IMR-90 (cell line): ENCODE measurements at regions not wholly inside any gene's neighbourhood (a gene's known extent, or its start where the extent isn't known, plus 50 kb on each side); places are given as distances from the start of the nearest gene placed in this dataset.

Source experiments
- ATAC-seq: fragments of 200-7000 bp; cut with Tn5 transposase; 2 replicates; pipeline ENCODE4 v1.9.1; 2020; ENCODE audit warnings: low read depth, mild to moderate bottlenecking, moderate library complexity
- BruUV-seq: library from RNA; stranded (reverse); fragments of 400-500 nt; replicated peaks from 2 replicates; lab custom pipeline; 2021; lab: Mats Ljungman, UMichigan
- CTCF ChIA-PET: fragments of 300-600 bp; formaldehyde crosslinking; extraction: SDS; loops from one replicate; lab custom pipeline; 2021; ENCODE audit warnings: antibody characterized with exemption; lab: Yijun Ruan, JAX
- POLR2A ChIA-PET: fragments of 300-600 bp; sonication (Branson Sonifier 250); formaldehyde crosslinking; loops from one replicate; lab custom pipeline; 2022; ENCODE audit warnings: antibody characterized with exemption; ENCODE audit not compliant: unreplicated experiment; lab: Charles Lee
- DNase-seq: peaks from one replicate; pipeline ENCODE4 v3.0.0; 2013
- H2AFZ ChIP-seq: replicated peaks from 2 replicates; pipeline ENCODE3; 2013; ENCODE audit warnings: low read length, mild to moderate bottlenecking; ENCODE audit not compliant: poor library complexity
- H2AK5ac ChIP-seq: 2 replicates; pipeline ENCODE4 v1.6.1; 2013; ENCODE audit warnings: low read depth, low read length, inconsistent platforms
- H2AK9ac ChIP-seq: replicated peaks from 2 replicates; pipeline ENCODE3; 2013; ENCODE audit warnings: mild to moderate bottlenecking, low read depth, low read length, moderate library complexity; ENCODE audit not compliant: poor library complexity
- H2BK120ac ChIP-seq: 2 replicates; pipeline ENCODE4 v1.6.1; 2013; ENCODE audit warnings: low read depth, low read length, inconsistent platforms
- H2BK15ac ChIP-seq: 3 replicates; pipeline ENCODE4 v1.6.1; 2013; ENCODE audit warnings: low read depth, low read length, inconsistent platforms
- H2BK20ac ChIP-seq: 2 replicates; pipeline ENCODE4 v1.6.1; 2013; ENCODE audit warnings: low read depth, mild to moderate bottlenecking, inconsistent platforms, low read length, moderate library complexity
- H2BK5ac ChIP-seq: 2 replicates; pipeline ENCODE4 v1.6.1; 2013; ENCODE audit warnings: mild to moderate bottlenecking, low read depth, low read length, inconsistent platforms; ENCODE audit not compliant: poor library complexity, severe bottlenecking
- H3K14ac ChIP-seq: replicated peaks from 2 replicates; pipeline ENCODE4 v1.6.1; 2013; ENCODE audit warnings: low read depth, low read length, inconsistent platforms
- H3K18ac ChIP-seq: 2 replicates; pipeline ENCODE4 v1.6.1; 2013; ENCODE audit warnings: low read depth, low read length, control low read depth
- H3K23ac ChIP-seq: 2 replicates; pipeline ENCODE4 v1.6.1; 2013; ENCODE audit warnings: low read depth, low read length, inconsistent platforms
- H3K27ac ChIP-seq: 2 replicates; pipeline ENCODE4 v1.5.1; 2013; ENCODE audit warnings: mild to moderate bottlenecking, control low read depth, low read length; ENCODE audit not compliant: insufficient read depth
- H3K27me3 ChIP-seq: 2 replicates; pipeline ENCODE4 v1.6.1; 2013; ENCODE audit warnings: low read length; ENCODE audit not compliant: control insufficient read depth, insufficient read depth
- H3K36me3 ChIP-seq: 2 replicates; pipeline ENCODE4 v1.6.1; 2013; ENCODE audit warnings: low read length, mixed read lengths; ENCODE audit not compliant: control insufficient read depth, insufficient read depth
- H3K4ac ChIP-seq: 2 replicates; pipeline ENCODE4 v1.6.1; 2013; ENCODE audit warnings: low read depth, low read length, inconsistent platforms
- H3K4me1 ChIP-seq: 2 replicates; pipeline ENCODE4 v1.6.1; 2013; ENCODE audit warnings: low read length, mixed read lengths; ENCODE audit not compliant: control insufficient read depth, insufficient read depth
- H3K4me2 ChIP-seq: 2 replicates; pipeline ENCODE4 v1.6.1; 2013; ENCODE audit warnings: low read depth, mild to moderate bottlenecking, control low read depth, low read length, moderate library complexity
- H3K4me3 ChIP-seq: 2 replicates; pipeline ENCODE4 v1.5.1; 2013; ENCODE audit warnings: low read depth, mild to moderate bottlenecking, control low read depth, low read length, moderate library complexity; ENCODE audit not compliant: insufficient read depth
- H3K56ac ChIP-seq: 2 replicates; pipeline ENCODE4 v1.6.1; 2013; ENCODE audit warnings: low read length, inconsistent platforms; ENCODE audit not compliant: insufficient read depth; ENCODE audit errors: extremely low read depth
- H3K79me1 ChIP-seq, 2 experiments: 2 replicates each; pipeline ENCODE4 v1.6.1; 2013; ENCODE audit warnings: low read length in 2 of 2, inconsistent platforms in 1 of 2, low read depth in 1 of 2
- H3K9ac ChIP-seq: 2 replicates; pipeline ENCODE4 v1.6.1; 2013; ENCODE audit warnings: low read depth, low read length, control low read depth
- H3K9me1 ChIP-seq: 2 replicates; pipeline ENCODE4 v1.6.1; 2013; ENCODE audit warnings: low read length, inconsistent platforms; ENCODE audit not compliant: insufficient read depth
- H3K9me3 ChIP-seq: 2 replicates; pipeline ENCODE4 v1.6.1; 2013; ENCODE audit warnings: low read length; ENCODE audit not compliant: control insufficient read depth, insufficient read depth
- H4K20me1 ChIP-seq: 2 replicates; pipeline ENCODE4 v1.6.1; 2013; ENCODE audit warnings: low read length, inconsistent platforms; ENCODE audit not compliant: insufficient read depth
- H4K5ac ChIP-seq: 2 replicates; pipeline ENCODE4 v1.6.1; 2013; ENCODE audit warnings: mild to moderate bottlenecking, low read depth, low read length, control low read depth
- H4K8ac ChIP-seq, 2 experiments: 2 replicates each; pipeline ENCODE4 v1.6.1; 2013; ENCODE audit warnings: low read depth in 2 of 2, low read length in 2 of 2, control low read depth in 1 of 2, inconsistent platforms in 1 of 2
- H4K91ac ChIP-seq: 2 replicates; pipeline ENCODE4 v1.6.1; 2013; ENCODE audit warnings: low read depth, low read length, inconsistent platforms; ENCODE audit not compliant: insufficient read depth
- BHLHE40 ChIP-seq: fragments of 150-350 bp; IDR thresholded peaks from 2 replicates; pipeline ENCODE4 v1.6.1; 2016; ENCODE audit warnings: mild to moderate bottlenecking, low read depth, low read length
- CEBPB ChIP-seq: IDR thresholded peaks from 2 replicates; pipeline ENCODE4 v1.6.1; 2012; ENCODE audit warnings: low read depth, low read length, improper control_type of control experiment
- CHD1 ChIP-seq: IDR thresholded peaks from 2 replicates; pipeline ENCODE4 v1.6.1; 2012; ENCODE audit warnings: low read depth, low read length, improper control_type of control experiment
- CTCF ChIP-seq: conservative IDR thresholded peaks from 2 replicates; pipeline ENCODE4 v1.5.1; 2012; ENCODE audit warnings: mild to moderate bottlenecking, low read depth, low read length, improper control_type of control experiment
- ELK1 ChIP-seq: fragments of 150-350 bp; IDR thresholded peaks from 2 replicates; pipeline ENCODE4 v1.6.1; 2016; ENCODE audit warnings: low read depth, mild to moderate bottlenecking, low read length, moderate library complexity, borderline replicate concordance
- FOS ChIP-seq: fragments of 150-350 bp; IDR thresholded peaks from 2 replicates; pipeline ENCODE4 v1.6.1; 2016; ENCODE audit warnings: low read depth, low read length
- MAFK ChIP-seq: IDR thresholded peaks from 2 replicates; pipeline ENCODE4 v1.6.1; 2012; ENCODE audit warnings: low read depth, low read length, improper control_type of control experiment
- MAZ ChIP-seq: IDR thresholded peaks from 2 replicates; pipeline ENCODE4 v1.6.1; 2012; ENCODE audit warnings: low read depth, mild to moderate bottlenecking, low read length, improper control_type of control experiment, moderate library complexity, borderline replicate concordance
- MXI1 ChIP-seq: IDR thresholded peaks from 2 replicates; pipeline ENCODE4 v1.6.1; 2012; ENCODE audit warnings: low read depth, mild to moderate bottlenecking, low read length, moderate library complexity, borderline replicate concordance
- NFE2L2 ChIP-seq: fragments of 150-350 bp; IDR thresholded peaks from 2 replicates; pipeline ENCODE4 v1.6.1; 2016; ENCODE audit warnings: low read depth, mild to moderate bottlenecking, low read length
- POLR2A ChIP-seq: IDR thresholded peaks from 2 replicates; pipeline ENCODE4 v1.6.1; 2012; ENCODE audit warnings: mild to moderate bottlenecking, low read depth, low read length
- RAD21 ChIP-seq: IDR thresholded peaks from 2 replicates; pipeline ENCODE4 v1.6.1; 2012; ENCODE audit warnings: low read length, improper control_type of control experiment
- RCOR1 ChIP-seq: IDR thresholded peaks from 2 replicates; pipeline ENCODE4 v1.6.1; 2012; ENCODE audit warnings: mild to moderate bottlenecking, low read length, improper control_type of control experiment; ENCODE audit not compliant: insufficient replicate concordance
- RFX5 ChIP-seq: IDR thresholded peaks from 2 replicates; pipeline ENCODE4 v1.8.0; 2012; ENCODE audit warnings: low read depth, mild to moderate bottlenecking, low read length, moderate library complexity
- SMC3 ChIP-seq: fragments of 150-350 bp; IDR thresholded peaks from 2 replicates; pipeline ENCODE4 v1.6.1; 2016; ENCODE audit warnings: low read depth, mild to moderate bottlenecking, antibody characterized with exemption, low read length, moderate library complexity
- USF2 ChIP-seq: fragments of 150-350 bp; IDR thresholded peaks from 2 replicates; pipeline ENCODE4 v1.6.1; 2017; ENCODE audit warnings: mild to moderate bottlenecking, antibody characterized with exemption, low read length, low read depth
- WGBS, 2 experiments: methylation state at CpG; one replicate each; pipeline versions ENCODE4 v1.1.5 to v1.1.7; 2013; ENCODE audit warnings: missing lambda C conversion rate in 2 of 2; ENCODE audit not compliant: insufficient read length in 1 of 2; ENCODE audit errors: extremely low coverage in 2 of 2; 5-methylcytosine and 5-hydroxymethylcytosine counted together
- dilution Hi-C: fragments of 300-500 bp; cut with HindIII; formaldehyde crosslinking; loops from one replicate; pipeline ENCODE4 v1.14.3; 2018; ENCODE audit warnings: low sequenced_read_pairs; ENCODE audit not compliant: unreplicated experiment
- in situ Hi-C: fragments of 300-500 bp; cut with MboI; formaldehyde crosslinking; loops from 3 replicates; pipeline ENCODE4 v1.14.3; 2019; ENCODE audit warnings: low sequenced_read_pairs, inconsistent platforms, mixed read lengths
- intact Hi-C: fragments of 100-400 bp; cut with micrococcal nuclease; formaldehyde crosslinking; loops from 2 replicates; pipeline ENCODE4 v1.10.0; 2022

- no peaks in the 10 kb centered on the region for H3K9me1 ChIP-seq
- no peak overlapping the region for H2BK120ac ChIP-seq
- no peak overlapping the region for H3K23ac ChIP-seq
- intact Hi-C loops = no loop called here
- no peak for ATAC-seq
- H3K4ac ChIP-seq = no peak overlapping the region
- no peak overlapping the region for H2BK20ac ChIP-seq
- no peak overlapping the region for H3K14ac ChIP-seq
- no peak overlapping the region for H2BK15ac ChIP-seq
- no peak overlapping the region for H3K18ac ChIP-seq
- TF ChIP-seq CHD1 (no peak), RAD21 (no peak), RCOR1 (no peak), MAZ (no peak), MXI1 (no peak), BHLHE40 (no peak), SMC3 (no peak), RFX5 (no peak), USF2 (no peak), MAFK (no peak), CEBPB (no peak), NFE2L2 (no peak), CTCF (no peak), ELK1 (no peak), FOS (no peak), POLR2A (no peak)
- no peaks in the 10 kb centered on the region for H3K9me3 ChIP-seq
- H3K27me3 ChIP-seq = no peaks in the 10 kb centered on the region
- no peak overlapping the region for H2AK5ac ChIP-seq
- H3K4me3 ChIP-seq = no peak overlapping the region
- H3K4me1 ChIP-seq = no peaks in the 10 kb centered on the region
- H2AFZ ChIP-seq = no peak overlapping the region
- no peak overlapping the region for H2BK5ac ChIP-seq
- H3K36me3 ChIP-seq = no peaks in the 10 kb centered on the region
- no CpG with 5 or more reads among the region's 8 CpGs for WGBS, 2 experiments
- no peak overlapping the region; the same call in 1 of the 2 replicates for H3K4me2 ChIP-seq
- no peak overlapping the region for H3K27ac ChIP-seq
- no peak overlapping the region for H4K91ac ChIP-seq
- H3K9ac ChIP-seq = no peak overlapping the region
- dilution Hi-C loops = no loop called here
- ChIA-PET CTCF (no interaction called here), POLR2A (no interaction called here)
- H4K8ac ChIP-seq = no peak overlapping the region
- no TSS peak for BruUV-seq
- no peak overlapping the region for H3K56ac ChIP-seq
- no peak overlapping the region for H2AK9ac ChIP-seq
- DNase-seq = no peak
- in situ Hi-C loops = no loop called here
- no peaks in the 10 kb centered on the region for H4K20me1 ChIP-seq
- no peaks in the 10 kb centered on the region for H3K79me1 ChIP-seq
- no peak overlapping the region for H4K5ac ChIP-seq
These were observed 303.9 kb upstream of the MAP3K7 start for GRCh38 chr6:90890683-90891330.
